Neural cell (in vitro differentiated cells): ENCODE measurements at regions not wholly inside any gene's neighbourhood (a gene's known extent, or its start where the extent isn't known, plus 50 kb on each side); places are given as distances from the start of the nearest gene placed in this dataset.

Experiments used
- H2AFZ ChIP-seq: fragments of 200-600, 300-800 bp; sonication (generic), shearing (Covaris generic); 2 replicates; pipeline ENCODE4 v1.6.0; 2014; ENCODE audit warnings: low read depth, mild to moderate bottlenecking, antibody characterized with exemption, low read length, moderate library complexity
- H3F3A ChIP-seq: fragments of 200-600 bp; shearing (Covaris generic); 2 replicates; pipeline ENCODE4 v1.6.1; 2016; ENCODE audit warnings: mild to moderate bottlenecking, moderate library complexity, mixed read lengths, antibody characterized with exemption, low read length; ENCODE audit not compliant: insufficient read depth, poor library complexity, severe bottlenecking
- H3K27ac ChIP-seq: fragments of 200-600, 300-800 bp; sonication (generic), shearing (Covaris generic); 2 replicates; pipeline ENCODE4 v1.5.1; 2014; ENCODE audit warnings: mild to moderate bottlenecking, low read length, moderate library complexity
- H3K27me3 ChIP-seq: fragments of 300-800, 200-600 bp; sonication (generic), shearing (Covaris generic); 2 replicates; pipeline ENCODE4 v1.6.0; 2014; ENCODE audit warnings: mild to moderate bottlenecking, low read depth, low read length, moderate library complexity; ENCODE audit not compliant: insufficient read depth
- H3K36me3 ChIP-seq: fragments of 300-800, 200-600 bp; sonication (generic), shearing (Covaris generic); 2 replicates; pipeline ENCODE4 v1.5.1; 2014; ENCODE audit warnings: mild to moderate bottlenecking, antibody characterized with exemption, low read length, moderate library complexity; ENCODE audit not compliant: insufficient read depth
- H3K4me2 ChIP-seq: fragments of 300-800, 200-600 bp; sonication (generic), shearing (Covaris generic); 2 replicates; pipeline ENCODE4 v1.6.0; 2014; ENCODE audit warnings: mild to moderate bottlenecking, low read length
- H3K4me3 ChIP-seq: fragments of 300-800, 200-600 bp; sonication (generic), shearing (Covaris generic); 2 replicates; pipeline ENCODE4 v1.5.1; 2014; ENCODE audit warnings: mild to moderate bottlenecking, low read length, moderate library complexity
- H3K79me2 ChIP-seq: fragments of 200-600 bp; shearing (Covaris generic); replicated peaks from 2 replicates; pipeline ENCODE4 v1.6.0; 2014; ENCODE audit warnings: mild to moderate bottlenecking, low read length, moderate library complexity; ENCODE audit not compliant: insufficient read depth
- H3K9ac ChIP-seq: fragments of 300-800, 200-600 bp; sonication (generic), shearing (Covaris generic); 2 replicates; pipeline ENCODE4 v1.6.1; 2016; ENCODE audit warnings: mild to moderate bottlenecking, low read length, mixed read lengths
- H3K9me2 ChIP-seq: fragments of 200-600 bp; shearing (Covaris generic); 2 replicates; pipeline ENCODE4 v1.6.1; 2016; ENCODE audit warnings: mild to moderate bottlenecking, low read length, mixed read lengths; ENCODE audit not compliant: insufficient read depth
- H3K9me3 ChIP-seq: fragments of 200-600, 300-800 bp; sonication (generic), shearing (Covaris generic); 2 replicates; pipeline ENCODE4 v1.6.1; 2016; ENCODE audit warnings: mild to moderate bottlenecking, mixed run types, low read length, moderate library complexity, mixed read lengths
- H4K20me1 ChIP-seq: fragments of 200-600 bp; shearing (Covaris generic); 2 replicates; pipeline ENCODE4 v1.6.1; 2016; ENCODE audit warnings: mild to moderate bottlenecking, mixed run types; ENCODE audit not compliant: insufficient read depth
- EP300 ChIP-seq: fragments of 450-650 bp; conservative IDR thresholded peaks from 2 replicates; pipeline ENCODE4 v1.6.1; 2014; ENCODE audit warnings: antibody characterized with exemption, mild to moderate bottlenecking, moderate library complexity; ENCODE audit not compliant: poor library complexity, severe bottlenecking
- EZH2 ChIP-seq: fragments of 200-600, 300-800 bp; shearing (Covaris generic), sonication (generic); IDR thresholded peaks from 2 replicates; pipeline ENCODE4 v1.6.1; 2014; ENCODE audit warnings: antibody characterized with exemption, low read length, borderline replicate concordance, mild to moderate bottlenecking; ENCODE audit not compliant: insufficient read depth, poor library complexity, severe bottlenecking
- MXI1 ChIP-seq: fragments of 450-650 bp; conservative IDR thresholded peaks from 2 replicates; pipeline ENCODE4 v1.6.1; 2014; ENCODE audit warnings: antibody characterized with exemption, mild to moderate bottlenecking; ENCODE audit not compliant: poor library complexity, severe bottlenecking
- POLR2AphosphoS5 ChIP-seq: IDR thresholded peaks from 2 replicates; pipeline ENCODE4 v1.6.1; 2012
- RAD21 ChIP-seq: fragments of 450-650 bp; conservative IDR thresholded peaks from 2 replicates; pipeline ENCODE4 v1.6.1; 2014; ENCODE audit warnings: antibody characterized with exemption, mild to moderate bottlenecking, moderate library complexity
- SMC3 ChIP-seq: fragments of 450-650 bp; conservative IDR thresholded peaks from 2 replicates; pipeline ENCODE4 v1.6.1; 2014; ENCODE audit warnings: antibody characterized with exemption, mild to moderate bottlenecking, moderate library complexity; ENCODE audit not compliant: poor library complexity
- TAF1 ChIP-seq: IDR thresholded peaks from 2 replicates; pipeline ENCODE4 v1.6.1; 2012; ENCODE audit warnings: low read depth
- TF ChIP-seq, protein P1 (sequence below): fragments of 450-650 bp; IDR thresholded peaks from 2 replicates; pipeline ENCODE4 v1.5.1; 2014; ENCODE audit warnings: antibody characterized with exemption, mild to moderate bottlenecking, moderate library complexity; ENCODE audit not compliant: poor library complexity, severe bottlenecking
- TF ChIP-seq, protein P2 (sequence below): IDR thresholded peaks from 2 replicates; pipeline ENCODE4 v1.6.1; 2012; ENCODE audit warnings: borderline replicate concordance

DNA sequence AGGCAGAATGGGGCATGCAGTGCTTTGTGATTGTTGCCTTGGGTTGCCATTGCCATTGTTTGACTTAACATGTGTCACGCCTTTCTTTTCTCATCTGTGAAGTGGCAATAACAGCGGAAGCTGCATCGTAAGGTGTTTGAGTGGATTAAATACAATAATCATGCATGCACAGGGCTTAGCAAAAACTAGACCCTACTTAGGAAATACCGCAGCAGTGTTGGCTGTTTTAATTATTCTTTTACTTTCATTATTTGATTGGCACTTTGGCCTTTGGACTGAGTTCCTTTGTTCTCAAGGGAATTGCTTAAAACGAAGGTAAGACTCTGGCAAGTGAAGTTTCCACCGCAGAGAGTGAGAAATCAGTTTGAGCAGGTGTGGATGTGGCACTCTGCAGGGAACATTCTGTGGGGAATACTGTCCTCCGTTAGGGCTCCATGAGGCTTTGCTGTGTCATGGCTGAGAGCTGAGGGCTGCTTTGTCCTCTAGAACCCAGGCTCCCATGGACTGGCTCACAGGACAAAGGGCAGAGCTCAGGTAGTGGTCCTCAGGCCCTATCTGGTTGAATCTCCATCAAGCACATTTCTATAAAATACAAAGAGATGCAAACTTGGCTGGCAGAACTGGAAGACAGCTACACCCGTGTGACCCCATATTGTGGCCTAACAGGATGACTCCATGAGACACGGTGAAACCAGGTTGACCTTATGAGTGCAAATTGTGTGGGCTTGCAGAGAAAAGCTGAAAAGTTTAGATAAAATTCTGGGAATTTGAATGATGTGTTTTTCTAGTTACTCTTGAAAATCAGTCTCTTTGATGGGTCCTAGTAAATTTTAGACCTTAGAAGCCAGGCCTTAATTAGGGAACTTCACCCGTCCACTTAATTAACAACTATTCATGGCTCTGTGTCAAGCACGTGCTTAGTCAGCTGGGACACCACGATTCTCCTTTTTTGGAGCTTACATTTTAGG lies 407.2 kb downstream of the KCNRG start:
- Histone ChIP-seq H2AFZ (no peak overlapping the region), H3K27ac (no peak overlapping the region), H3K36me3 (no peaks in the 10 kb centered on the region), H3K79me2 (no peaks in the 10 kb centered on the region), H3K9me2 (no peaks in the 10 kb centered on the region), H3K27me3 (no peaks in the 10 kb centered on the region), H3K9ac (no peak overlapping the region), H3K4me2 (no peak overlapping the region), H4K20me1 (no peaks in the 10 kb centered on the region), H3K9me3 (no peaks in the 10 kb centered on the region), H3F3A (no peaks in the 10 kb centered on the region), H3K4me3 (no peak overlapping the region)
- TF ChIP-seq, protein P1, sequence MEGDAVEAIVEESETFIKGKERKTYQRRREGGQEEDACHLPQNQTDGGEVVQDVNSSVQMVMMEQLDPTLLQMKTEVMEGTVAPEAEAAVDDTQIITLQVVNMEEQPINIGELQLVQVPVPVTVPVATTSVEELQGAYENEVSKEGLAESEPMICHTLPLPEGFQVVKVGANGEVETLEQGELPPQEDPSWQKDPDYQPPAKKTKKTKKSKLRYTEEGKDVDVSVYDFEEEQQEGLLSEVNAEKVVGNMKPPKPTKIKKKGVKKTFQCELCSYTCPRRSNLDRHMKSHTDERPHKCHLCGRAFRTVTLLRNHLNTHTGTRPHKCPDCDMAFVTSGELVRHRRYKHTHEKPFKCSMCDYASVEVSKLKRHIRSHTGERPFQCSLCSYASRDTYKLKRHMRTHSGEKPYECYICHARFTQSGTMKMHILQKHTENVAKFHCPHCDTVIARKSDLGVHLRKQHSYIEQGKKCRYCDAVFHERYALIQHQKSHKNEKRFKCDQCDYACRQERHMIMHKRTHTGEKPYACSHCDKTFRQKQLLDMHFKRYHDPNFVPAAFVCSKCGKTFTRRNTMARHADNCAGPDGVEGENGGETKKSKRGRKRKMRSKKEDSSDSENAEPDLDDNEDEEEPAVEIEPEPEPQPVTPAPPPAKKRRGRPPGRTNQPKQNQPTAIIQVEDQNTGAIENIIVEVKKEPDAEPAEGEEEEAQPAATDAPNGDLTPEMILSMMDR: no peak
- TF ChIP-seq, protein P2, sequence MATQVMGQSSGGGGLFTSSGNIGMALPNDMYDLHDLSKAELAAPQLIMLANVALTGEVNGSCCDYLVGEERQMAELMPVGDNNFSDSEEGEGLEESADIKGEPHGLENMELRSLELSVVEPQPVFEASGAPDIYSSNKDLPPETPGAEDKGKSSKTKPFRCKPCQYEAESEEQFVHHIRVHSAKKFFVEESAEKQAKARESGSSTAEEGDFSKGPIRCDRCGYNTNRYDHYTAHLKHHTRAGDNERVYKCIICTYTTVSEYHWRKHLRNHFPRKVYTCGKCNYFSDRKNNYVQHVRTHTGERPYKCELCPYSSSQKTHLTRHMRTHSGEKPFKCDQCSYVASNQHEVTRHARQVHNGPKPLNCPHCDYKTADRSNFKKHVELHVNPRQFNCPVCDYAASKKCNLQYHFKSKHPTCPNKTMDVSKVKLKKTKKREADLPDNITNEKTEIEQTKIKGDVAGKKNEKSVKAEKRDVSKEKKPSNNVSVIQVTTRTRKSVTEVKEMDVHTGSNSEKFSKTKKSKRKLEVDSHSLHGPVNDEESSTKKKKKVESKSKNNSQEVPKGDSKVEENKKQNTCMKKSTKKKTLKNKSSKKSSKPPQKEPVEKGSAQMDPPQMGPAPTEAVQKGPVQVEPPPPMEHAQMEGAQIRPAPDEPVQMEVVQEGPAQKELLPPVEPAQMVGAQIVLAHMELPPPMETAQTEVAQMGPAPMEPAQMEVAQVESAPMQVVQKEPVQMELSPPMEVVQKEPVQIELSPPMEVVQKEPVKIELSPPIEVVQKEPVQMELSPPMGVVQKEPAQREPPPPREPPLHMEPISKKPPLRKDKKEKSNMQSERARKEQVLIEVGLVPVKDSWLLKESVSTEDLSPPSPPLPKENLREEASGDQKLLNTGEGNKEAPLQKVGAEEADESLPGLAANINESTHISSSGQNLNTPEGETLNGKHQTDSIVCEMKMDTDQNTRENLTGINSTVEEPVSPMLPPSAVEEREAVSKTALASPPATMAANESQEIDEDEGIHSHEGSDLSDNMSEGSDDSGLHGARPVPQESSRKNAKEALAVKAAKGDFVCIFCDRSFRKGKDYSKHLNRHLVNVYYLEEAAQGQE: no peak
- no peak for TF ChIP-seq EZH2
- no peak for TF ChIP-seq TAF1
- TF ChIP-seq RAD21: no peak
- no peak for TF ChIP-seq EP300
- TF ChIP-seq POLR2AphosphoS5: no peak
- no peak for TF ChIP-seq MXI1
- TF ChIP-seq SMC3: no peak

GRCh38 chr13:50424993-50425392 lies 409.7 kb downstream of the KCNRG start:
- Histone ChIP-seq H3K9me2 (no peaks in the 10 kb centered on the region), H3K4me3 (no peak overlapping the region), H3K36me3 (no peaks in the 10 kb centered on the region), H4K20me1 (no peaks in the 10 kb centered on the region), H3K79me2 (no peaks in the 10 kb centered on the region), H2AFZ (no peak overlapping the region), H3K4me2 (no peak overlapping the region), H3F3A (no peaks in the 10 kb centered on the region), H3K27me3 (no peaks in the 10 kb centered on the region), H3K27ac (no peak overlapping the region), H3K9me3 (no peaks in the 10 kb centered on the region), H3K9ac (no peak overlapping the region)
- no peak for TF ChIP-seq TAF1
- TF ChIP-seq, protein P2: no peak
- TF ChIP-seq EP300: no peak
- TF ChIP-seq MXI1: no peak
- no peak for TF ChIP-seq EZH2
- TF ChIP-seq, protein P1: no peak
- no peak for TF ChIP-seq SMC3
- TF ChIP-seq RAD21: no peak
- TF ChIP-seq POLR2AphosphoS5: no peak
